Thoracic aorta (tissue), 2 donors: ENCODE measurements at regions not wholly inside any gene's neighbourhood (a gene's known extent, or its start where the extent isn't known, plus 50 kb on each side); places are given as distances from the start of the nearest gene placed in this dataset.

ENCODE experiments used
- ATAC-seq: fragments of 150-250 bp; one replicate; pipeline ENCODE4 v1.8.0; 2017; ENCODE audit warnings: low read depth; ENCODE audit not compliant: insufficient number of reproducible peaks, low FRiP score
- DNase-seq: peaks from one replicate; pipeline ENCODE4 v3.0.0-alpha.2; 2020; ENCODE audit warnings: low spot score
- H3K27ac ChIP-seq, 2 donors: fragments of 200-600 bp; sonication (generic); 1 replicate in 1 of 2; 2 replicates in 1 of 2; pipeline ENCODE4 v1.5.1; 2016; ENCODE audit warnings: mild to moderate bottlenecking in 2 of 2, moderate library complexity in 2 of 2
- H3K27me3 ChIP-seq: fragments of 200-600 bp; sonication (generic); replicated peaks from 2 replicates; pipeline ENCODE4 v1.6.0; 2016; ENCODE audit warnings: mild to moderate bottlenecking; ENCODE audit not compliant: insufficient read depth
- H3K36me3 ChIP-seq: fragments of 200-600 bp; sonication (generic); one replicate; pipeline ENCODE4 v1.5.1; 2016
- H3K4me1 ChIP-seq, 2 donors: fragments of 200-600 bp; sonication (generic); 1 replicate in 1 of 2; 2 replicates in 1 of 2; pipeline versions ENCODE4 v1.5.1 to v1.6.0; 2016; ENCODE audit warnings: low read depth in 2 of 2, mild to moderate bottlenecking in 1 of 2; ENCODE audit not compliant: control insufficient read depth in 1 of 2
- H3K4me3 ChIP-seq: fragments of 200-600 bp; sonication (generic); 2 replicates; pipeline ENCODE4 v1.5.1; 2016; ENCODE audit warnings: mild to moderate bottlenecking
- H3K9me3 ChIP-seq: fragments of 200-600 bp; sonication (generic); 2 replicates; pipeline ENCODE4 v1.5.1; 2016
- TF ChIP-seq, protein P1 (sequence below): fragments of 200-600 bp; sonication (generic); IDR thresholded peaks from one replicate; pipeline ENCODE4 v1.5.1; 2019; ENCODE audit warnings: antibody characterized with exemption

DNA sequence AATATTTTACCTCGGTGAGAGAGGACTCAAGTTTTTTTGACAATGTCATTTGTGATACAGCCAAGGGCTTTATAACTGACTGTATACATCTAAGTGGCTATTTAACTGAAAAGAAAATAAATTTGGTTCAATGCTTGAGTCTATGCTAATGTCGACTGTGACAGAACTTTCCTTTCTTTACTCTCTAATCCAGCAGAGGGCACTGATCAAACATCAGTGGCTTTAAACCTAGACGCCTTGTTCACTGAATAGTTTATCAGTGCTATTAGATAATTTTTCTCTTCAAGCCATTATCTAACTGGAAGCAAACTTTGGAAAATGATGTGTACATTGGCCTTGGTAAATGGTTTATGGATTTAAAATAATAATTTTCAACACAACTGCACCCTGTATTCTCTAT is 285.1 kb downstream of the CHL1 start:
- TF ChIP-seq, protein P1, sequence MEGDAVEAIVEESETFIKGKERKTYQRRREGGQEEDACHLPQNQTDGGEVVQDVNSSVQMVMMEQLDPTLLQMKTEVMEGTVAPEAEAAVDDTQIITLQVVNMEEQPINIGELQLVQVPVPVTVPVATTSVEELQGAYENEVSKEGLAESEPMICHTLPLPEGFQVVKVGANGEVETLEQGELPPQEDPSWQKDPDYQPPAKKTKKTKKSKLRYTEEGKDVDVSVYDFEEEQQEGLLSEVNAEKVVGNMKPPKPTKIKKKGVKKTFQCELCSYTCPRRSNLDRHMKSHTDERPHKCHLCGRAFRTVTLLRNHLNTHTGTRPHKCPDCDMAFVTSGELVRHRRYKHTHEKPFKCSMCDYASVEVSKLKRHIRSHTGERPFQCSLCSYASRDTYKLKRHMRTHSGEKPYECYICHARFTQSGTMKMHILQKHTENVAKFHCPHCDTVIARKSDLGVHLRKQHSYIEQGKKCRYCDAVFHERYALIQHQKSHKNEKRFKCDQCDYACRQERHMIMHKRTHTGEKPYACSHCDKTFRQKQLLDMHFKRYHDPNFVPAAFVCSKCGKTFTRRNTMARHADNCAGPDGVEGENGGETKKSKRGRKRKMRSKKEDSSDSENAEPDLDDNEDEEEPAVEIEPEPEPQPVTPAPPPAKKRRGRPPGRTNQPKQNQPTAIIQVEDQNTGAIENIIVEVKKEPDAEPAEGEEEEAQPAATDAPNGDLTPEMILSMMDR: no peak

GRCh38 chr3:482479-482878 is 285.9 kb downstream of the CHL1 start:
- TF ChIP-seq, protein P1: no peak
- no peaks in the 10 kb centered on the region for H3K36me3 ChIP-seq
- no peak overlapping the region for H3K4me3 ChIP-seq
- DNase-seq: no peak
- no peak overlapping the region for H3K27ac ChIP-seq
- H3K27me3 ChIP-seq: no peaks in the 10 kb centered on the region
- no peaks in the 10 kb centered on the region for H3K9me3 ChIP-seq
- H3K4me1 ChIP-seq: peaks cover 5 to 46% of the 10 kb centered on the region in 2 donors
- ATAC-seq: no peak

More for the DNA sequence above, 285.1 kb downstream of the CHL1 start:
- Histone ChIP-seq H3K27ac (no peak overlapping the region), H3K4me3 (peak overlapping the region; percentile 11), H3K9me3 (no peaks in the 10 kb centered on the region), H3K4me1 (peaks cover 3 to 41% of the 10 kb centered on the region in 2 donors), H3K36me3 (no peaks in the 10 kb centered on the region), H3K27me3 (no peaks in the 10 kb centered on the region)
- ATAC-seq (no peak), DNase-seq (no peak)

GRCh38 chr3:484341-484740 is 287.8 kb downstream of the CHL1 start:
- DNase-seq (no peak), ATAC-seq (no peak)
- H3K9me3 ChIP-seq: no peaks in the 10 kb centered on the region
- no peaks in the 10 kb centered on the region for H3K27me3 ChIP-seq
- H3K4me1 ChIP-seq: peaks cover 5 to 46% of the 10 kb centered on the region in 2 donors
- H3K4me3 ChIP-seq: peak overlapping the region; percentile 63
- TF ChIP-seq, protein P1: no peak
- no peaks in the 10 kb centered on the region for H3K36me3 ChIP-seq
- H3K27ac ChIP-seq: peak overlapping the region; percentile 43 to 61

DNA sequence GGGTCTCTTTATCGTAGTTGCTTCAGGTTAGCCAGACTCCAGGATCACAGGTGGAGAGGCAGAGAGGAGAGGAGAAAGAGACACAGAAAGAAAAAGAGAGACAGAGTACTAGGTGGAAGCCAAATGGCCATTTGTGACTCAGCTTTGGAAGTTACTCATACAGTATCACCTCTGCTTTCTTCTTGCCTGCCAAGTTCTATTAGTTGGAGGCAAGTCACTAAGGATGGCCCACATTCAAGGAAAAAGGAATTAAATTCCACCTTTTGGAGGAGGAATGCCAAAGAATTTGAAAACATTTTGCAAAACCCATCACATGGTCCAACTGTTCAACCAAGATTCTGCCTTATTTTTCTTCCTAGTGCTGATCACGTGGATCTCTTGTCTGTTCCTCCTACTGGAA is 291.1 kb downstream of the CHL1 start:
- no peaks in the 10 kb centered on the region for H3K9me3 ChIP-seq
- H3K4me1 ChIP-seq: peaks cover 5 to 24% of the 10 kb centered on the region in 2 donors
- TF ChIP-seq, protein P1: no peak
- peak overlapping the region in 1 of 2 donors; percentile 21 for H3K27ac ChIP-seq
- ATAC-seq (no peak), DNase-seq (no peak)
- H3K4me3 ChIP-seq: no peak overlapping the region
- no peaks in the 10 kb centered on the region for H3K36me3 ChIP-seq
- H3K27me3 ChIP-seq: no peaks in the 10 kb centered on the region

GRCh38 chr3:492586-493316 is 296.2 kb downstream of the CHL1 start:
- TF ChIP-seq, protein P1: no peak
- no peaks in the 10 kb centered on the region for H3K4me1 ChIP-seq
- no peaks in the 10 kb centered on the region for H3K36me3 ChIP-seq
- no peaks in the 10 kb centered on the region for H3K9me3 ChIP-seq
- ATAC-seq (no peak), DNase-seq (no peak)
- no peaks in the 10 kb centered on the region for H3K27me3 ChIP-seq
- H3K27ac ChIP-seq: no peak overlapping the region
- H3K4me3 ChIP-seq: no peak overlapping the region
